Ovary (tissue), 7 donors: ENCODE measurements at regions not wholly inside any gene's neighbourhood (a gene's known extent, or its start where the extent isn't known, plus 50 kb on each side); places are given as distances from the start of the nearest gene placed in this dataset.
"Not testable (repeated sequence)": the region's sequence is repeated elsewhere in the genome, so short reads cannot be mapped to it uniquely, and the experiment has no call there.

Experiments used
- DNase-seq, 5 donors: peaks; one replicate each; pipeline ENCODE4 v3.0.0-alpha.2; 2019 to 2020
- H3K27ac ChIP-seq, 2 donors: fragments of 200-600 bp; one replicate each; pipeline versions ENCODE4 v1.5.1 to v1.8.0; 2019 to 2022
- H3K27me3 ChIP-seq: fragments of 200-600 bp; one replicate; pipeline ENCODE4 v1.8.0; 2022
- H3K36me3 ChIP-seq: fragments of 200-600 bp; sonication (generic); one replicate; pipeline ENCODE4 v1.5.1; 2019
- H3K4me1 ChIP-seq: one replicate; pipeline ENCODE4 v1.8.1; 2013; ENCODE audit warnings: mild to moderate bottlenecking, moderate library complexity; ENCODE audit not compliant: insufficient read depth
- H3K4me3 ChIP-seq: fragments of 200-600 bp; sonication (generic); one replicate; pipeline ENCODE4 v1.5.1; 2017
- H3K9me3 ChIP-seq, 2 donors: fragments of 200-600 bp in 1 of 2; sonication (generic) in 1 of 2; one replicate each; pipeline versions ENCODE4 v1.5.1 to v1.8.1; 2013 to 2019; ENCODE audit warnings: mild to moderate bottlenecking in 1 of 2, moderate library complexity in 1 of 2
- EP300 ChIP-seq: sonication (generic); formaldehyde crosslinking; IDR thresholded peaks from one replicate; pipeline ENCODE4 v1.6.1; 2017; ENCODE audit warnings: antibody characterized with exemption
- POLR2A ChIP-seq: fragments of 450-650 bp; IDR thresholded peaks from one replicate; pipeline ENCODE4 v1.6.1; 2017; ENCODE audit warnings: antibody characterized with exemption, mild to moderate bottlenecking, moderate library complexity
- WGBS, 3 donors: extraction: QIAGEN DNeasy Blood & Tissue Kit in 1 of 3; methylation state at CpG; one replicate each; pipeline versions ENCODE4 v1.1.5 to v1.1.7; 2013 to 2017; 5-methylcytosine and 5-hydroxymethylcytosine counted together
- intact Hi-C, 4 donors: fragments of 100-400 bp; cut with DNase I; formaldehyde crosslinking; loops; one replicate each; pipeline versions ENCODE4 v1.11.0 to v1.15.1; 2022 to 2023
- TF ChIP-seq, protein P1 (sequence below), 3 donors: fragments of 450-650 bp in 2 of 3; fragments of 200-600 bp in 1 of 3; IDR thresholded peaks; one replicate each; pipeline versions ENCODE4 v1.5.1 to v1.8.0; 2016 to 2022; ENCODE audit warnings: antibody characterized with exemption in 3 of 3, mild to moderate bottlenecking in 1 of 3
- donor health status: DM: no; HTN: no; CAD: no; lungs with moderate emphysema.
- donor health status: DM: no; HTN: no; CAD: no.
- donor health status: Bipolar disorder and iron deficiency.
- donor health status: DM: no; HTN: no; CAD: no.
- donor health status: DM: yes; HTN: yes; CAD: no.

DNA sequence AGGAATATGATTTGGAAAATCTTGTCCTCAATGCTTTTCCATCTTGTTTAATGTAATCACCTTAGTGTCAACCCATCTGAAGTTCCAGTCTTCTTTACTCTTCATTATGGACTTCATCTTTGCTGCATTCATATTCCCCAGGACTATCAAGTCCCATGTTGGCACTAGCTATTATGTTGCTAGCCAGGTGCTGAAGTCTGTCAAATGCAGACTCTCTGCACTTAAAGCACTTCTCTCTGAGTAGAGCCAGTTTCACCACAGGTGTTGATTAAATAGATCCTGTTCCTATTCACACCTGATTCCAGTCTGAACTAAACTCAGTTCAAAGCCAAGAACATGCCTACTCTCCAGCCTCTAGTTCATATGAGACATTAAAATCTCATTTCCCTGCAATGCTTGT, 75.0 kb upstream of the PKN2 start:
- no peaks in the 10 kb centered on the region for H3K4me1 ChIP-seq
- no peak overlapping the region for H3K27ac ChIP-seq
- H3K9me3 ChIP-seq: no peaks in the 10 kb centered on the region
- TF ChIP-seq POLR2A (no peak), EP300 (no peak)
- TF ChIP-seq, protein P1, sequence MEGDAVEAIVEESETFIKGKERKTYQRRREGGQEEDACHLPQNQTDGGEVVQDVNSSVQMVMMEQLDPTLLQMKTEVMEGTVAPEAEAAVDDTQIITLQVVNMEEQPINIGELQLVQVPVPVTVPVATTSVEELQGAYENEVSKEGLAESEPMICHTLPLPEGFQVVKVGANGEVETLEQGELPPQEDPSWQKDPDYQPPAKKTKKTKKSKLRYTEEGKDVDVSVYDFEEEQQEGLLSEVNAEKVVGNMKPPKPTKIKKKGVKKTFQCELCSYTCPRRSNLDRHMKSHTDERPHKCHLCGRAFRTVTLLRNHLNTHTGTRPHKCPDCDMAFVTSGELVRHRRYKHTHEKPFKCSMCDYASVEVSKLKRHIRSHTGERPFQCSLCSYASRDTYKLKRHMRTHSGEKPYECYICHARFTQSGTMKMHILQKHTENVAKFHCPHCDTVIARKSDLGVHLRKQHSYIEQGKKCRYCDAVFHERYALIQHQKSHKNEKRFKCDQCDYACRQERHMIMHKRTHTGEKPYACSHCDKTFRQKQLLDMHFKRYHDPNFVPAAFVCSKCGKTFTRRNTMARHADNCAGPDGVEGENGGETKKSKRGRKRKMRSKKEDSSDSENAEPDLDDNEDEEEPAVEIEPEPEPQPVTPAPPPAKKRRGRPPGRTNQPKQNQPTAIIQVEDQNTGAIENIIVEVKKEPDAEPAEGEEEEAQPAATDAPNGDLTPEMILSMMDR (IDR thresholded peaks at IDR 0.05): no peak
- intact Hi-C loops: no loop called here
- no peak overlapping the region for H3K4me3 ChIP-seq
- no peaks in the 10 kb centered on the region for H3K36me3 ChIP-seq
- no peaks in the 10 kb centered on the region for H3K27me3 ChIP-seq
- no peak for DNase-seq

DNA sequence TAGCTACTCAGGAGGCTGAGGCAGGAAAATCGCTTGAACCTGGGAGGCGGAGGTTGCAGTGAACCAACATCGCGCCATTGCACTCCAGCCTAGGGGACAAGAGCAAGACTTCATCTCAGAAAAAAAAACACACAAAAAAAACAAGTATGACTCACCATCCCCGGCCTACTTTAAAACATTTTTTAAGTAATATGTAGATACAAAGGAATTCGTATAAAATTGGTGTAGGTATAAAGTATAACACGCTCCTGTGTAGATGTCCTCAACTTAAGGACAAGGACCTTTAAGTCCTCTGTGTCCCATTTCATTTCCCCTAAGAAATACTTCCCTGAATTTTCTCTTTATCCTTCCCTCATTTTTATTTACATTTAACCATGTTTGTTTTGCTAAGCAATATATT, 73.4 kb upstream of the PKN2 start:
- TF ChIP-seq EP300: no peak
- TF ChIP-seq, protein P1 (IDR thresholded peaks at IDR 0.05): no peak
- TF ChIP-seq POLR2A: no peak
- intact Hi-C loops: no loop called here
- H3K4me3 ChIP-seq: no peak overlapping the region

DNA sequence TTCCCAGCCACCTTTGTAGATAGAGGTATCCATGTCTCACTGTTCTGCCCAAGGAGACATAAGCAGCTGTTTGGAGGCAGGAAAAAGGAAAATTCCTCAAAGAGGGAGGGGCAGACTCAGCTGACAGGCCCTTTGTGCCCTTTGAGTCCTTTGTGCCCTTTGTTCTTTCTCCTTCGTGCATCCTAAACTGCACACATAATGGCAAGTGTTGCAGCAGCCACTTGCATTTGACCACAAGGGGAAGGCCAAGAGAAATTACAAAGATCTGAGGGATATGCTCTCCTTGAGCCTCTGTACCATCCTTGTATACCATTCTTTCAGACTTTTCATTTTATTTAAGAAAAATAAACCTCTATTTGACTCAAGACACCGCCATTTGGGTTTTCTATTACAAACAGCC, 71.8 kb upstream of the PKN2 start:
- 76 to 82% (median 78%) methylated on average over 2 of the region's 2 CpGs for WGBS, 3 donors
- no peaks in the 10 kb centered on the region for H3K4me1 ChIP-seq
- no peaks in the 10 kb centered on the region for H3K9me3 ChIP-seq
- H3K4me3 ChIP-seq: no peak overlapping the region
- no peak overlapping the region for H3K27ac ChIP-seq
- no peak for TF ChIP-seq EP300
- no peak for TF ChIP-seq POLR2A
- TF ChIP-seq, protein P1 (IDR thresholded peaks at IDR 0.05): no peak
- H3K36me3 ChIP-seq: no peaks in the 10 kb centered on the region
- DNase-seq: no peak
- H3K27me3 ChIP-seq: no peaks in the 10 kb centered on the region
- intact Hi-C loops: no loop called here

More for the DNA sequence above, 73.4 kb upstream of the PKN2 start:
- no peaks in the 10 kb centered on the region for H3K4me1 ChIP-seq
- no peaks in the 10 kb centered on the region for H3K36me3 ChIP-seq
- DNase-seq: no peak
- 90 to 92% (median 91%) methylated on average over 7 of the region's 7 CpGs for WGBS, 3 donors
- H3K27me3 ChIP-seq: no peaks in the 10 kb centered on the region
- no peaks in the 10 kb centered on the region for H3K9me3 ChIP-seq
- no peak overlapping the region for H3K27ac ChIP-seq

DNA sequence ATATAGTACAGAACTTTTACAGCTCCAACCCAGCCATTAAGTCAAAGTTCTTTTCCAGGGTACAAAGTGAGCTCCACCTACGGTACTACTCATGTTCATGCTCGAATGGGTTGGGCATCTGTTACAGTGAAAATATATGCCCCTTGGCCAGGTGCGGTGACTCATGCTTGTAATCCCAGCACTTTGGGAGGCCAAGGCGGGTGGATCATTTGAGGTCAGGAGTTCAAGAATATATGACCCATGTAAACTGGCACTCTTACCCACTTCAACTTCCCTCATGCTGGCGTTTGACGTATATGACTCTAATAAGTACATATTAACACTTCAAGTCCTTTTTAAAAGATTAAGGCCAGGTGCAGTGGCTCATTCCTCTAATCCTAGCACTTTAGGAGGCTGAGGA, 71.3 kb upstream of the PKN2 start:
- H3K27ac ChIP-seq: no peak overlapping the region
- no peak for DNase-seq
- intact Hi-C loops: no loop called here
- no peak overlapping the region for H3K4me3 ChIP-seq
- H3K36me3 ChIP-seq: no peaks in the 10 kb centered on the region
- H3K9me3 ChIP-seq: no peaks in the 10 kb centered on the region
- H3K27me3 ChIP-seq: no peaks in the 10 kb centered on the region
- TF ChIP-seq POLR2A (no peak), EP300 (no peak)
- TF ChIP-seq, protein P1 (IDR thresholded peaks at IDR 0.05): no peak
- H3K4me1 ChIP-seq: no peaks in the 10 kb centered on the region
- 89% methylated on average over 6 of the region's 6 CpGs for WGBS, 3 donors

DNA sequence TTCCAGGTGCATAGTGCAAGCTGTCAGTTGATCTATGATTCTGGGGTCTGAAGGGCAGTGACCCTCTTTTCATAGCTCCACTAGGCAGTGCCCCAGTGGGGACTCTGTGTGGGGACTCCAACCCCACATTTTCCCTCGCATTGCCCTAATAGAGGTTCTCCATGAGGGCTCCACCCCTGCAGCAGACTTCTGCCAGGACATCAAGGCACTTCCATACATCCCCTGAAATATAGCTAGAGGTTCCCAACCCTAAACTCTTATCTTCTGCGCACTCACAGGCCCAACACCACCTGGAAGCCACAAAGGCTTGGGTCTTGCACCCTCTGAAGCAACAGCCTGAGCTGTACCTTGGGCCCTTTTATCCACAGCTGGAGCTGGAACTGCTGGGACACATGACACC, 65.7 kb upstream of the PKN2 start:
- Histone ChIP-seq H3K4me1 (no peaks in the 10 kb centered on the region), H3K27ac (no peak overlapping the region), H3K27me3 (no peaks in the 10 kb centered on the region), H3K9me3 (no peaks in the 10 kb centered on the region), H3K4me3 (no peak overlapping the region), H3K36me3 (no peaks in the 10 kb centered on the region)
- no peak for DNase-seq
- intact Hi-C loops: no loop called here
- TF ChIP-seq POLR2A (no peak), EP300 (no peak)
- TF ChIP-seq, protein P1 (IDR thresholded peaks at IDR 0.05): no peak
- 87 to 93% (median 91%) methylated on average over 2 of the region's 2 CpGs for WGBS, 3 donors

DNA sequence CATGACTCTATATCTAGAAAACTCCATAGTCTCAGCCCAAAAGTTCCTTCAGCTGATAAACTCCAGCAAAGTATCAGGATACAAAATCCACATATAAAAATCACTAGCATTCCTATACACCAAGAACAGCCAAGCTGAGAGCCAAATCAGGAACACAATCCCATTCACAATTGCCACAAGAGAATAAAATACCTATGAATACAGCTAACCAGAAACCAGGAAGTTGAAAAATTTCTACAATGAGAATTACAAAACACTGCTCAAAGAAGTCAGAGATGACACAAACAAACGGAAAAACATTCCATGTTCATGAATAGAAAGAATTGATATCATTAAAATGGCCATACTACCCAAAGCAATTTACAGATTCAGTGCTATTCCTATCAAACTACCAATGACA, 61.0 kb upstream of the PKN2 start:
- H3K27ac ChIP-seq, intact Hi-C loops, DNase-seq, H3K36me3 ChIP-seq, H3K4me3 ChIP-seq, H3K9me3 ChIP-seq, H3K27me3 ChIP-seq, H3K4me1 ChIP-seq: not testable (repeated sequence)
- WGBS, 3 donors: 72 to 88% (median 87%) methylated on average over 1 of the region's 1 CpG
